Tibial nerve (tissue), 4 donors: ENCODE measurements at regions not wholly inside any gene's neighbourhood (a gene's known extent, or its start where the extent isn't known, plus 50 kb on each side); places are given as distances from the start of the nearest gene placed in this dataset.

Source experiments
- DNase-seq, 2 donors: peaks; one replicate each; pipeline ENCODE4 v3.0.0-alpha.2; 2019; ENCODE audit warnings: low spot score in 2 of 2
- H3K27ac ChIP-seq, 4 donors: fragments of 200-600 bp; sonication (generic) in 3 of 4; one replicate each; pipeline ENCODE4 v1.5.1; 2017 to 2019; ENCODE audit warnings: mild to moderate bottlenecking in 1 of 4
- H3K27me3 ChIP-seq, 2 donors: fragments of 200-600 bp; sonication (generic) in 1 of 2; one replicate each; pipeline versions ENCODE4 v1.5.1 to v1.6.0; 2017 to 2019
- H3K36me3 ChIP-seq, 3 donors: fragments of 200-600 bp; sonication (generic); one replicate each; pipeline ENCODE4 v1.5.1; 2018 to 2019
- H3K4me1 ChIP-seq, 4 donors: fragments of 200-600 bp; sonication (generic) in 3 of 4; one replicate each; pipeline ENCODE4 v1.5.1; 2017 to 2019
- H3K4me3 ChIP-seq, 4 donors: fragments of 200-600 bp; sonication (generic) in 3 of 4; one replicate each; pipeline ENCODE4 v1.5.1; 2017 to 2019; ENCODE audit warnings: mild to moderate bottlenecking in 1 of 4, moderate library complexity in 1 of 4
- H3K9me3 ChIP-seq, 4 donors: fragments of 200-600 bp; sonication (generic) in 3 of 4; one replicate each; pipeline ENCODE4 v1.5.1; 2017 to 2019
- EP300 ChIP-seq, 2 donors: sonication (generic); formaldehyde crosslinking; IDR thresholded peaks; one replicate each; pipeline ENCODE4 v1.6.1; 2017; ENCODE audit warnings: antibody characterized with exemption in 2 of 2, mild to moderate bottlenecking in 1 of 2
- POLR2A ChIP-seq, 2 donors: fragments of 450-650 bp; IDR thresholded peaks; one replicate each; pipeline ENCODE4 v1.6.1; 2017; ENCODE audit warnings: antibody characterized with exemption in 2 of 2, mild to moderate bottlenecking in 2 of 2, moderate library complexity in 2 of 2
- WGBS, 2 donors: methylation state at CpG; one replicate each; pipeline ENCODE4 v1.1.5; 2018; 5-methylcytosine and 5-hydroxymethylcytosine counted together
- TF ChIP-seq, protein P1 (sequence below), 5 experiments: fragments of 200-600 bp in 3 of 5; fragments of 450-650 bp in 2 of 5; sonication (generic) in 3 of 5; IDR thresholded peaks; one replicate each; pipeline ENCODE4 v1.5.1; 2016 to 2019; ENCODE audit warnings: antibody characterized with exemption in 5 of 5, mild to moderate bottlenecking in 3 of 5, moderate library complexity in 2 of 5

GRCh38 chr18:74005320-74006109 is 142.1 kb downstream of the FBXO15 start:
- Histone ChIP-seq H3K36me3 (no peaks in the 10 kb centered on the region), H3K9me3 (no peaks in the 10 kb centered on the region), H3K27ac (no peak overlapping the region), H3K4me3 (no peak overlapping the region), H3K27me3 (no peaks in the 10 kb centered on the region), H3K4me1 (no peaks in the 10 kb centered on the region)
- WGBS, 2 donors = 83 to 88% methylated on average over 4 of the region's 4 CpGs
- no peak for TF ChIP-seq EP300 (IDR thresholded peaks at IDR 0.05)
- TF ChIP-seq, protein P1, sequence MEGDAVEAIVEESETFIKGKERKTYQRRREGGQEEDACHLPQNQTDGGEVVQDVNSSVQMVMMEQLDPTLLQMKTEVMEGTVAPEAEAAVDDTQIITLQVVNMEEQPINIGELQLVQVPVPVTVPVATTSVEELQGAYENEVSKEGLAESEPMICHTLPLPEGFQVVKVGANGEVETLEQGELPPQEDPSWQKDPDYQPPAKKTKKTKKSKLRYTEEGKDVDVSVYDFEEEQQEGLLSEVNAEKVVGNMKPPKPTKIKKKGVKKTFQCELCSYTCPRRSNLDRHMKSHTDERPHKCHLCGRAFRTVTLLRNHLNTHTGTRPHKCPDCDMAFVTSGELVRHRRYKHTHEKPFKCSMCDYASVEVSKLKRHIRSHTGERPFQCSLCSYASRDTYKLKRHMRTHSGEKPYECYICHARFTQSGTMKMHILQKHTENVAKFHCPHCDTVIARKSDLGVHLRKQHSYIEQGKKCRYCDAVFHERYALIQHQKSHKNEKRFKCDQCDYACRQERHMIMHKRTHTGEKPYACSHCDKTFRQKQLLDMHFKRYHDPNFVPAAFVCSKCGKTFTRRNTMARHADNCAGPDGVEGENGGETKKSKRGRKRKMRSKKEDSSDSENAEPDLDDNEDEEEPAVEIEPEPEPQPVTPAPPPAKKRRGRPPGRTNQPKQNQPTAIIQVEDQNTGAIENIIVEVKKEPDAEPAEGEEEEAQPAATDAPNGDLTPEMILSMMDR (IDR thresholded peaks at IDR 0.05) = no peak
- no peak for TF ChIP-seq POLR2A (IDR thresholded peaks at IDR 0.05)
- DNase-seq = no peak

DNA sequence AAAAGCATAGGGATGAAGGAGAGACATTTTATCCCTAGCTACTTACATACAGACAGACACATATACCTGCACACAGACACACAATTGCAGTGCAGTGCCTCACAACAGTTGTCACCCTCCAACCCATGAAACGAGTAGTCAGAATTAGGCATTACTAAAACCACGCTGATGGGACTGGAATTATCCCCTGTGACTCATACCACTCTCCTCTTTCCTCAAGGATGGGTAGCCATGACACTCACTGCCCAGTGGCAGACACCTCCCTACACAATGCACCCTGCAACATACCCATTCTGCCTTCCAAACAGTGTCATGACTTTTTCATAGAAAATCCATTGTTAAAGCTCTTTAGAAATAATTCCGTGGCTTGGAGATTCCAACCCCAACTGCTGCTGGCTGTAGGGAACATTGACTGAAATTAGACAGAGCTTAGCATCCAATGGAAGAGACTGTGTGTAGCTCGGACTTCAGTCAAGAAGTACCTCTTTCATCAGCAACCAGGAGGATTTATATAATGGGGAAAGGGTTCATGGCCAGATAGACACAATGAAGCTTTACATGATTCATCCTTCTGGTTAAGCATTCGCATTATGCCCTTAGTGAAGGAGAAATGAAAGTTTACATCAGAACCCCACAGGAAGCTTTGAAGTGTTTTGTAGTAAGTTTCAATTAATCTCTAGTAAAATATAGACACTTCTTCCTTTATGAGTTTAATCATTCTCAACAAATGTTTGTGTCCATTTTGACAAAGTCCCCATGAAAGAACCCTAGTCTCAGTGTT is 155.2 kb downstream of the FBXO15 start:
- TF ChIP-seq POLR2A (IDR thresholded peaks at IDR 0.05) (no peak), EP300 (IDR thresholded peaks at IDR 0.05) (no peak)
- TF ChIP-seq, protein P1 (IDR thresholded peaks at IDR 0.05) = no peak
- Histone ChIP-seq H3K4me1 (no peaks in the 10 kb centered on the region), H3K9me3 (no peaks in the 10 kb centered on the region), H3K27ac (no peak overlapping the region), H3K36me3 (no peaks in the 10 kb centered on the region), H3K4me3 (no peak overlapping the region), H3K27me3 (no peaks in the 10 kb centered on the region)
- no peak for DNase-seq
- WGBS, 2 donors = 71 to 80% methylated on average over 5 of the region's 5 CpGs

- Histone ChIP-seq H3K4me3 (no peak overlapping the region), H3K9me3 (no peaks in the 10 kb centered on the region), H3K27me3 (no peaks in the 10 kb centered on the region), H3K4me1 (no peaks in the 10 kb centered on the region), H3K36me3 (no peaks in the 10 kb centered on the region), H3K27ac (no peak overlapping the region)
- WGBS, 2 donors = 72 to 81% methylated on average over 2 of the region's 2 CpGs
- TF ChIP-seq, protein P1 (IDR thresholded peaks at IDR 0.05) = no peak
- TF ChIP-seq POLR2A (IDR thresholded peaks at IDR 0.05) (no peak), EP300 (IDR thresholded peaks at IDR 0.05) (no peak)
- DNase-seq = no peak
These were observed 156.1 kb downstream of the FBXO15 start for GRCh38 chr18:73991570-73991969.

DNA sequence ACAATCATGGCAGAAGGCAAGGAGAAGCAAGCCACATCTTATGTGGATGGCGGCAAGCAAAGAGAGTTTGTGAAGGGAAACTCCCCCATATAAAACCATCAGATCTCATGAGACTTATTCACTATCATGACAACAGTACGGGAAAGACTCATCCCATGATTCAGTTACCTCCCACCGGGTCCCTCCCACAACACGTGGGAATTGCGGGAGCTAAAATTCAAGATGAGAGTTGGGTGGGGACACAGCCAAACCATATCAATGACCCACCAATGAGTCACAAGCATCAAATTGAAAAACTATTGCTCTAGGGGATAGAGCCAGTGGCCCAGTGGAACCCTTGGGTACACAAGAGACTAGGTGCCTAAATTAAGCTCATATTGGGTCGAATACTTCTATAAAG is 157.4 kb downstream of the FBXO15 start:
- no peaks in the 10 kb centered on the region for H3K4me1 ChIP-seq
- TF ChIP-seq, protein P1 (IDR thresholded peaks at IDR 0.05) = no peak
- TF ChIP-seq EP300 (IDR thresholded peaks at IDR 0.05) = no peak
- no peak for TF ChIP-seq POLR2A (IDR thresholded peaks at IDR 0.05)
- H3K36me3 ChIP-seq = no peaks in the 10 kb centered on the region
- no peak for DNase-seq
- 89 to 90% methylated on average over 6 of the region's 6 CpGs for whole genome bisulfite sequencing, 2 donors
- no peak overlapping the region for H3K4me3 ChIP-seq
- no peaks in the 10 kb centered on the region for H3K9me3 ChIP-seq
- H3K27ac ChIP-seq = no peak overlapping the region
- no peaks in the 10 kb centered on the region for H3K27me3 ChIP-seq
